ENCODE measurements at regions not wholly inside any gene's neighbourhood (a gene's known extent, or its start where the extent isn't known, plus 50 kb on each side); places are given as distances from the start of the nearest gene placed in this dataset.

GRCh38 chr12:84787253-84787652 lies 125.3 kb downstream of the SLC6A15 start:
- no peak for TF ChIP-seq CTCF (IDR thresholded peaks at IDR 0.05)
- TF ChIP-seq POLR2A (IDR thresholded peaks at IDR 0.05): no peak

Measured in adrenal gland (tissue), 5 donors.